ENCODE measurements at regions not wholly inside any gene's neighbourhood (a gene's known extent, or its start where the extent isn't known, plus 50 kb on each side); places are given as distances from the start of the nearest gene placed in this dataset.
A peak's percentile ranks its signal among the peaks of the same experiment; 100 is the strongest.

DNA sequence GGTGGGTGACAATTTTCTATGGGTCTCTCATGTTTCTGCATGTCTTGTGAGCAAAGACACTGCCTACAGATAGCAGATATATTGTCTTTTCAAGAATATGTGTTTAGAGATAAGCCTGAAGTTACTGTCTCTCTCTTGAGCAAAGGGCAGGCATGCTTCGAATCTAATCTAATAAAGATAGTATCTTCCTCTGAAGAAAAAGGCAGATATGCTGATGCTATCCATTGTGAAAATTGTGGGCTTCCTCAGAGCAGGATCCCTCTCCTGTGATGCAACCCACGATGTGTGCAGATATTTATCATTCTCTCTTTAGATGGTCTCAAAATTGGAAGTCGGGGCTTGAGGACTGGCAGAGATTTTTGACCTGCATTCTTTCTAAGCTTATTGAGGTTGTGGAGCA lies 187.0 kb downstream of the DACT1 start:
- no peak overlapping the region for H3K4me3 ChIP-seq (ENCODE audit: low read length)
- no peaks in the 10 kb centered on the region for H3K27me3 ChIP-seq (ENCODE audit: control insufficient read depth, low read length)
- H3K27ac ChIP-seq (ENCODE audit: low read depth, low read length), result no peak overlapping the region
- H3F3A ChIP-seq (ENCODE audit: control insufficient read depth, insufficient read depth), result no peaks in the 10 kb centered on the region
- no peak overlapping the region for H3K4me2 ChIP-seq (ENCODE audit: low read length)
- H3K4me1 ChIP-seq (ENCODE audit: control insufficient read depth, low read length), result no peaks in the 10 kb centered on the region
- H3K79me2 ChIP-seq (ENCODE audit: control insufficient read depth, low read length), result no peaks in the 10 kb centered on the region
- H3K9me3 ChIP-seq (ENCODE audit: control insufficient read depth, insufficient read depth, low read length), result no peaks in the 10 kb centered on the region; the same call in 1 of the 2 replicates
- H3K36me3 ChIP-seq (ENCODE audit: control insufficient read depth, low read length), result no peaks in the 10 kb centered on the region
- TF ChIP-seq, protein P1, sequence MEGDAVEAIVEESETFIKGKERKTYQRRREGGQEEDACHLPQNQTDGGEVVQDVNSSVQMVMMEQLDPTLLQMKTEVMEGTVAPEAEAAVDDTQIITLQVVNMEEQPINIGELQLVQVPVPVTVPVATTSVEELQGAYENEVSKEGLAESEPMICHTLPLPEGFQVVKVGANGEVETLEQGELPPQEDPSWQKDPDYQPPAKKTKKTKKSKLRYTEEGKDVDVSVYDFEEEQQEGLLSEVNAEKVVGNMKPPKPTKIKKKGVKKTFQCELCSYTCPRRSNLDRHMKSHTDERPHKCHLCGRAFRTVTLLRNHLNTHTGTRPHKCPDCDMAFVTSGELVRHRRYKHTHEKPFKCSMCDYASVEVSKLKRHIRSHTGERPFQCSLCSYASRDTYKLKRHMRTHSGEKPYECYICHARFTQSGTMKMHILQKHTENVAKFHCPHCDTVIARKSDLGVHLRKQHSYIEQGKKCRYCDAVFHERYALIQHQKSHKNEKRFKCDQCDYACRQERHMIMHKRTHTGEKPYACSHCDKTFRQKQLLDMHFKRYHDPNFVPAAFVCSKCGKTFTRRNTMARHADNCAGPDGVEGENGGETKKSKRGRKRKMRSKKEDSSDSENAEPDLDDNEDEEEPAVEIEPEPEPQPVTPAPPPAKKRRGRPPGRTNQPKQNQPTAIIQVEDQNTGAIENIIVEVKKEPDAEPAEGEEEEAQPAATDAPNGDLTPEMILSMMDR (IDR thresholded peaks at IDR 0.05; ENCODE audit: low read depth, low read length, poor library complexity, severe bottlenecking), result no peak
- no peak for TF ChIP-seq EZH2phosphoT487 (IDR thresholded peaks at IDR 0.05; ENCODE audit: borderline replicate concordance, low read length)
- no peaks in the 10 kb centered on the region for H3K9me2 ChIP-seq (replicated peaks; ENCODE audit: control insufficient read depth, low read length)
- H4K20me1 ChIP-seq (ENCODE audit: control insufficient read depth, insufficient read depth, low read depth, low read length), result no peaks in the 10 kb centered on the region

DNA sequence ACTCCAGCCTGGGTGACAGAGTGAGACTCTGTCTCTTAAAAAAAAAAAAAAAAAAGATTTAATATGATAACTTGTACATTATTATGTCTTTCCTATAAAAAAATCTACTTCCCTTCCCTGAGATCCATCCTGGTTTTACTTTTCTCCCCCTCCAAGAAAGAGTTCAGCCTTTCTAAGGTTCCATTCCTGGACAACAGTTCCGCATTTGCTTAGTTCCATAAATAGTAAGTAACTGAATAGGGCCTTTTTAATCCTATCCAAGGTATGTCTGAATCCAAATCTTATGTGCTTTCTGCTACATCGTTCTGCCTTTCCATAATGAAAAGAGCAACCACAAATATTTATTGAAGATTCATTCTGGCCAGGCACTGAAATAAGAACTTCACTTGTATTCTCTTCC lies 187.8 kb downstream of the DACT1 start:
- H3K79me2 ChIP-seq (ENCODE audit: control insufficient read depth, low read length), result no peaks in the 10 kb centered on the region
- no peaks in the 10 kb centered on the region; the same call in 1 of the 2 replicates for H3K9me3 ChIP-seq (ENCODE audit: control insufficient read depth, insufficient read depth, low read length)
- no peaks in the 10 kb centered on the region for H3K4me1 ChIP-seq (ENCODE audit: control insufficient read depth, low read length)
- no peak overlapping the region for H3K4me2 ChIP-seq (ENCODE audit: low read length)
- H3F3A ChIP-seq (ENCODE audit: control insufficient read depth, insufficient read depth), result no peaks in the 10 kb centered on the region
- H3K36me3 ChIP-seq (ENCODE audit: control insufficient read depth, low read length), result no peaks in the 10 kb centered on the region
- no peaks in the 10 kb centered on the region for H3K27me3 ChIP-seq (ENCODE audit: control insufficient read depth, low read length)
- no peak overlapping the region for H3K4me3 ChIP-seq (ENCODE audit: low read length)
- TF ChIP-seq EZH2phosphoT487 (IDR thresholded peaks at IDR 0.05; ENCODE audit: borderline replicate concordance, low read length), result no peak
- TF ChIP-seq, protein P1 (IDR thresholded peaks at IDR 0.05; ENCODE audit: low read depth, low read length, poor library complexity, severe bottlenecking), result no peak
- H3K9me2 ChIP-seq (replicated peaks; ENCODE audit: control insufficient read depth, low read length), result no peaks in the 10 kb centered on the region
- H4K20me1 ChIP-seq (ENCODE audit: control insufficient read depth, insufficient read depth, low read depth, low read length), result no peaks in the 10 kb centered on the region
- no peak overlapping the region for H3K27ac ChIP-seq (ENCODE audit: low read depth, low read length)

DNA sequence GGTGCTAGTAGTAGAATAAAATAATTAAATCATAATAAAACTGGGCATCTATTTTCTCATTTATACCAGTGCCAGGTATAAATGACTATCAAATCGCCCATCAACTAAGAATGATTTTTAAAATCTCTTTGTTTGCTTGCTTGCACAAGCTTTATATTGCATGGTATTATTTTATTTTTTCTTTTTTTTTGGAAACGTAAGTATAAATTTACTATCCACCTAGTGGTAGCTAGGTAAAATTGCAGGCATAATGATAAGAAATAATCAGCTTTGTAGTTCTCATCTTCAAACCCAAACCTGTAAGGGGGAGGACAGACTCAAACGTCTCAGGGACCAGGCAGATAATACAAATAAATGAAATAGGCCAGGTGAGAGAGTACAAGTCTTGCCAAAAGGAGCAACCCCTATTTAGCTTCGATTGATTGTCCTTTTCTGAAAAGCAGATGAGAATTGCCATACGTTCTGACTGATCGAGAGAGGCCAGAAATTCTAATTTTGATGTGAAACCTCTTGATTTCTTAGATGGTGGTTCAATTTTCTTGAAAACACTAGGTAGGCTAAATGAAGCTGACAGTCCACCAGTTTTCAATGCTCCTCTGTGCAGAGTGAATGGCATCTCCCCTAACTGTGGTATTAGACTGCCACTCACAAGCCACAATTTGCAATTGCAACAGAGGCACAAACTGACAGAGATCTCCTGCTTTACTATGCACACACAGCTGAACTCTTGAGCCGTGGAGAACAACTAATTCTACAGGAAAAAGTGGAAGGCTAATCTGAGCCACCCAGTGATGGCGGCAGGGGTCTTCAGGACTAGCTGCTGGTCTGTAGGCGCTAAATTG lies 189.3 kb downstream of the DACT1 start:
- Histone ChIP-seq H3K4me3 (ENCODE audit: low read length) (no peak overlapping the region), H4K20me1 (ENCODE audit: control insufficient read depth, insufficient read depth, low read depth, low read length) (no peaks in the 10 kb centered on the region), H3K9me2 (replicated peaks; ENCODE audit: control insufficient read depth, low read length) (no peaks in the 10 kb centered on the region), H3K27me3 (ENCODE audit: control insufficient read depth, low read length) (no peaks in the 10 kb centered on the region), H3F3A (ENCODE audit: control insufficient read depth, insufficient read depth) (no peaks in the 10 kb centered on the region), H3K4me1 (ENCODE audit: control insufficient read depth, low read length) (no peaks in the 10 kb centered on the region), H3K79me2 (ENCODE audit: control insufficient read depth, low read length) (no peaks in the 10 kb centered on the region), H3K4me2 (ENCODE audit: low read length) (no peak overlapping the region), H3K36me3 (ENCODE audit: control insufficient read depth, low read length) (no peaks in the 10 kb centered on the region), H3K9me3 (ENCODE audit: control insufficient read depth, insufficient read depth, low read length) (no peaks in the 10 kb centered on the region; the same call in 1 of the 2 replicates), H3K27ac (ENCODE audit: low read depth, low read length) (no peak overlapping the region)
- no peak for TF ChIP-seq EZH2phosphoT487 (IDR thresholded peaks at IDR 0.05; ENCODE audit: borderline replicate concordance, low read length)
- TF ChIP-seq, protein P1 (IDR thresholded peaks at IDR 0.05; ENCODE audit: low read depth, low read length, poor library complexity, severe bottlenecking), result peak; percentile 55

Data from DOHH2 (cell line).